ENCODE measurements at regions not wholly inside any gene's neighbourhood (a gene's known extent, or its start where the extent isn't known, plus 50 kb on each side); places are given as distances from the start of the nearest gene placed in this dataset.

- no peak for TF ChIP-seq CTCF (IDR thresholded peaks at IDR 0.05)
- no peak for TF ChIP-seq POLR2A (IDR thresholded peaks at IDR 0.05)
Measured at GRCh38 chr4:3832536-3833220, 66.5 kb downstream of the ADRA2C start.

Measured in right lobe of liver (tissue), 4 donors.